ENCODE measurements at regions not wholly inside any gene's neighbourhood (a gene's known extent, or its start where the extent isn't known, plus 50 kb on each side); places are given as distances from the start of the nearest gene placed in this dataset.

- Mint-ChIP-seq H3K36me3 (ENCODE audit: insufficient read depth, unreplicated experiment) (no peaks in the 10 kb centered on the region), H3K27me3 (ENCODE audit: insufficient read depth, unreplicated experiment) (no peaks in the 10 kb centered on the region), H3K27ac (ENCODE audit: low read depth, unreplicated experiment) (no peak overlapping the region), H3K4me3 (ENCODE audit: unreplicated experiment) (no peak overlapping the region), H3K9me3 (ENCODE audit: unreplicated experiment) (no peaks in the 10 kb centered on the region), H3K4me1 (ENCODE audit: insufficient read depth, unreplicated experiment) (no peaks in the 10 kb centered on the region)
- DNase-seq (ENCODE audit: unreplicated experiment), result no peak
- no TSS peak for BruUV-seq (replicated peaks)
- CTCF ChIA-PET, result no interaction called here
- POLR2A ChIA-PET, result no interaction called here
- no peak for TF ChIP-seq CTCF (IDR thresholded peaks at IDR 0.05; ENCODE audit: unreplicated experiment)
- intact Hi-C loops (cut with micrococcal nuclease), result no loop called here
Observed at GRCh38 chr12:87772401-87772800, 256.8 kb downstream of the C12orf50 start.

- CTCF ChIA-PET, result interaction anchor here (0.7 kb wide), 1 partner anchor 31 kb away, joined by 3 read pairs; no protein-coding TSS in a partner anchor
- no peak overlapping the region for H3K4me3 Mint-ChIP-seq (ENCODE audit: unreplicated experiment)
- no peak overlapping the region for H3K27ac Mint-ChIP-seq (ENCODE audit: low read depth, unreplicated experiment)
- TF ChIP-seq CTCF (IDR thresholded peaks at IDR 0.05; ENCODE audit: unreplicated experiment), result no peak
- BruUV-seq (replicated peaks), result no TSS peak
- no peaks in the 10 kb centered on the region for H3K27me3 Mint-ChIP-seq (ENCODE audit: insufficient read depth, unreplicated experiment)
- POLR2A ChIA-PET, result no interaction called here
- no peaks in the 10 kb centered on the region for H3K36me3 Mint-ChIP-seq (ENCODE audit: insufficient read depth, unreplicated experiment)
- intact Hi-C loops (cut with micrococcal nuclease), result no loop called here
- no peaks in the 10 kb centered on the region for H3K9me3 Mint-ChIP-seq (ENCODE audit: unreplicated experiment)
- H3K4me1 Mint-ChIP-seq (ENCODE audit: insufficient read depth, unreplicated experiment), result peaks cover 5% of the 10 kb centered on the region
- DNase-seq (ENCODE audit: unreplicated experiment), result no peak
Observed at GRCh38 chr12:87768501-87769287, 260.5 kb downstream of the C12orf50 start.

- no peaks in the 10 kb centered on the region for H3K36me3 Mint-ChIP-seq (ENCODE audit: insufficient read depth, unreplicated experiment)
- intact Hi-C loops (cut with micrococcal nuclease), result no loop called here
- no peak for TF ChIP-seq CTCF (IDR thresholded peaks at IDR 0.05; ENCODE audit: unreplicated experiment)
- no peak for DNase-seq (ENCODE audit: unreplicated experiment)
- H3K27ac Mint-ChIP-seq (ENCODE audit: low read depth, unreplicated experiment), result no peak overlapping the region
- no peaks in the 10 kb centered on the region for H3K9me3 Mint-ChIP-seq (ENCODE audit: unreplicated experiment)
- CTCF ChIA-PET, result no interaction called here
- peaks cover 5% of the 10 kb centered on the region for H3K4me1 Mint-ChIP-seq (ENCODE audit: insufficient read depth, unreplicated experiment)
- H3K4me3 Mint-ChIP-seq (ENCODE audit: unreplicated experiment), result no peak overlapping the region
- no peaks in the 10 kb centered on the region for H3K27me3 Mint-ChIP-seq (ENCODE audit: insufficient read depth, unreplicated experiment)
- no TSS peak for BruUV-seq (replicated peaks)
- POLR2A ChIA-PET, result no interaction called here
Observed at GRCh38 chr12:87766044-87766443, 263.2 kb downstream of the C12orf50 start.

GRCh38 chr12:87760943-87761342, 268.3 kb downstream of the C12orf50 start:
- no peak for DNase-seq (ENCODE audit: unreplicated experiment)

More at GRCh38 chr12:87760943-87761342, 268.3 kb downstream of the C12orf50 start:
- Mint-ChIP-seq H3K27me3 (ENCODE audit: insufficient read depth, unreplicated experiment) (no peaks in the 10 kb centered on the region), H3K36me3 (ENCODE audit: insufficient read depth, unreplicated experiment) (no peaks in the 10 kb centered on the region), H3K4me1 (ENCODE audit: insufficient read depth, unreplicated experiment) (peaks cover 13% of the 10 kb centered on the region), H3K9me3 (ENCODE audit: unreplicated experiment) (peaks cover 7% of the 10 kb centered on the region), H3K4me3 (ENCODE audit: unreplicated experiment) (no peak overlapping the region), H3K27ac (ENCODE audit: low read depth, unreplicated experiment) (no peak overlapping the region)
- BruUV-seq (replicated peaks), result no TSS peak
- intact Hi-C loops (cut with micrococcal nuclease), result no loop called here
- POLR2A ChIA-PET, result no interaction called here
- CTCF ChIA-PET, result interaction anchor here (0.6 kb wide), 1 partner anchor 89 kb away, joined by 7 read pairs; no protein-coding TSS in a partner anchor
- no peak for TF ChIP-seq CTCF (IDR thresholded peaks at IDR 0.05; ENCODE audit: unreplicated experiment)
